ENCODE measurements at regions not wholly inside any gene's neighbourhood (a gene's known extent, or its start where the extent isn't known, plus 50 kb on each side); places are given as distances from the start of the nearest gene placed in this dataset.

DNA sequence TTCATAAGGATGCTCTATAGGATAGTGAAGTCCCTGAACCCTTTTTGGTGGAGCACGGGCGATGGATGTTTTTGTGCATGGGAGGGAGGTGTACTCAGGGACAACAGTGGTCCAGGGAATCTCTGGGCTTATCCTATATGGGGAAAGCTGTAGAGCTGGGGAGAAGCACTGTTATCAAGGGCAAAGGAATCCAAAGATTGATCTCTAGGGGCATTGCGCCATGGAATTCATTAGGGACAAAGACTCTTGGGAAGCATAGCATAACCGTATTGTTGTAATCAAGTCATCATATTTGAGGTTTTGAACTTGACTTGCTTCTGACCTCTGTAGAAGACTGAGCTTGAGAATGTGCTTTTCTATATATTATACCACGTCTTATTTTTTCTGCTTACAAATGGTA lies 172.9 kb upstream of the ZFHX3 start:
- TF ChIP-seq, protein P1, sequence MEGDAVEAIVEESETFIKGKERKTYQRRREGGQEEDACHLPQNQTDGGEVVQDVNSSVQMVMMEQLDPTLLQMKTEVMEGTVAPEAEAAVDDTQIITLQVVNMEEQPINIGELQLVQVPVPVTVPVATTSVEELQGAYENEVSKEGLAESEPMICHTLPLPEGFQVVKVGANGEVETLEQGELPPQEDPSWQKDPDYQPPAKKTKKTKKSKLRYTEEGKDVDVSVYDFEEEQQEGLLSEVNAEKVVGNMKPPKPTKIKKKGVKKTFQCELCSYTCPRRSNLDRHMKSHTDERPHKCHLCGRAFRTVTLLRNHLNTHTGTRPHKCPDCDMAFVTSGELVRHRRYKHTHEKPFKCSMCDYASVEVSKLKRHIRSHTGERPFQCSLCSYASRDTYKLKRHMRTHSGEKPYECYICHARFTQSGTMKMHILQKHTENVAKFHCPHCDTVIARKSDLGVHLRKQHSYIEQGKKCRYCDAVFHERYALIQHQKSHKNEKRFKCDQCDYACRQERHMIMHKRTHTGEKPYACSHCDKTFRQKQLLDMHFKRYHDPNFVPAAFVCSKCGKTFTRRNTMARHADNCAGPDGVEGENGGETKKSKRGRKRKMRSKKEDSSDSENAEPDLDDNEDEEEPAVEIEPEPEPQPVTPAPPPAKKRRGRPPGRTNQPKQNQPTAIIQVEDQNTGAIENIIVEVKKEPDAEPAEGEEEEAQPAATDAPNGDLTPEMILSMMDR (IDR thresholded peaks at IDR 0.05; ENCODE audit: low read depth, low read length), result no peak
- H3K4me3 ChIP-seq (ENCODE audit: low read depth, low read length), result no peak overlapping the region

DNA sequence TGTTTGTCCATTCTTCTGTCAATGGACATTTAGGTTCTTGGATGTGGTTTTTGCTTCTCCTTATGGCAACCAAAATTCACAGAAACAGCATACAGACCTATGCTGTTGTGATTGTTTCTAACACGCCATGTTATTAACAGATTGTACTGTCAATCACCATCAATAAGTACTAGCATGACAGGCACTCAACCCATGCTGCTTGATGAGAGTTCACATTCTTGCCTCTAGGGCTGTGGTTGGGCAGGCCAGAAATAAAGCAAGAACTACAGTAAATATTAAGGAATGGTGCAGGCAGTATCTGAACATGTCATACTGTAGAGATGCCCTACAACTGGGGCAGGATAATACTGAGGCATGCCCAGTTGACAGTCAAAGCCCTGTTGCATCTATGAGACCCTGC lies 171.2 kb upstream of the ZFHX3 start:
- H3K4me3 ChIP-seq (ENCODE audit: low read depth, low read length), result no peak overlapping the region
- TF ChIP-seq, protein P1 (IDR thresholded peaks at IDR 0.05; ENCODE audit: low read depth, low read length), result no peak

DNA sequence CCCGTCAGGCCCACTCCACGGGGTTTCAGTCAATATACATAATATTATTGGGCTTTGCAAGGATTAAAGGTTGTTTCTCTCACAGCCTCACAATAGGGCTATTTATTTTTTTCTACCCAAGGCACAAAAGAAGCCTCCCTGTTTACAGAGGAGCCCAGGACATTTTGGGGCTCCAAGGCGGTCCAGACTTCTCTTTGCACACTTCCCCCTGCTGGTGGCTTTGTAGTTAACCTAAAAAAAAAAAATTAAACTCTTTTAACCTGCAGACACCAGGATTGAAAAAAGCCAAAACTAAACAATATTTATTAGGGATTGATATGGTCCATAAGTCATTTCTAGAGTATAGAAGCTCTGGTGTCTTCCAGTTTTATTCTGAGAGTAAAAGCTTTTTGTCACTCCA lies 169.7 kb upstream of the ZFHX3 start:
- TF ChIP-seq, protein P1 (IDR thresholded peaks at IDR 0.05; ENCODE audit: low read depth, low read length), result no peak
- no peak overlapping the region for H3K4me3 ChIP-seq (ENCODE audit: low read depth, low read length)

DNA sequence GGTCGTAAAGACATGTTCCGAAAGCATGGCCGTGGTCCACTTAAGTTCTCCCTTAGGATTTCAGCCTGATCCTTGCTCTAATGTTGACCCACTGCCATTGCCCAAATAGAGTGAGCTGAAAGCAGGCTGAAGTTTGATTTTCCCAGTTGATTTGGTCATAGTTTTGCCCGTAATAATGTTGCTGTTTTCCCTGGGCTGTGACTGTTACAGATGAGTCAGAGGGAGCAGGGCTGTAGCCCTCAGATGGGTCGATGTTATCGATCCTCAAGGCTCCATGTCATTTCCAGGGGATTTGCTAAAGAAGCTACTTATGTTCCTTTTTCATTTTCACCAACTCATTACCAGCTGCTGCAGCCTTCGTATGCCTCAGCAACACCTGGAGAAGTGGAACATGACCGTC lies 169.0 kb upstream of the ZFHX3 start:
- TF ChIP-seq, protein P1 (IDR thresholded peaks at IDR 0.05; ENCODE audit: low read depth, low read length), result no peak
- no peak overlapping the region for H3K4me3 ChIP-seq (ENCODE audit: low read depth, low read length)

DNA sequence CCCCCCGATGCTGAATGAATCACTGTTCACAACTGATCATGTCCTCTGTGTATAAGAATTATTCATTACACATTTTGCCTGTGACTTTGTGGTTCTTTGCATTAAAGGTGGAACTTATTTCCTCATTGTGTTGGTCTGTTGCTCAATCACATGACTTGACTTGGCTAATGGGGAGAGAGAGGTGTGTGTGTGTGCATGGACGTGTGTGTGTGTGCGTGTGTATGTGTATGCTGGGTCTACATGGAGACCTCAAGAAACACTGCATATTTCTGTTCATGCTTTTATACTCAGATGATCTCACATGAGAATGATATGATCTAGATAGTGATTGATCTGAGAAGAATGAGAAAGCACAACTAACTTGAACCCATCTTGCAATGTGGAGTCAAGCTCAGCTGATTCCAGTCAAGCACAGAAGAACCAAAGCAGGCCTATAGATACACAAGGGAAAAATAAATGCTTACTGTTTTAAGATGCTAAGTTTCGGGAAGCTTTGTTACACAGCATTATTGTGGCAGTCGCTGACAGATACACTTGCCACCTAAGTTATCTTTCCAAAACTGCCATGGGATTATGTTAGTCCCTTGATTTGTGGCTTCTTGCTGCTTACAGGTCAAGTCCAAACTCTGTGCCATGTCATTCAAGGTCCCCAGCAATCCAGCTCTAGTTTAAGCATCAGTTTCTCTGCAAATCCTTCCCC lies 167.9 kb upstream of the ZFHX3 start:
- TF ChIP-seq, protein P1 (IDR thresholded peaks at IDR 0.05; ENCODE audit: low read depth, low read length), result no peak
- H3K4me3 ChIP-seq (ENCODE audit: low read depth, low read length), result no peak overlapping the region

DNA sequence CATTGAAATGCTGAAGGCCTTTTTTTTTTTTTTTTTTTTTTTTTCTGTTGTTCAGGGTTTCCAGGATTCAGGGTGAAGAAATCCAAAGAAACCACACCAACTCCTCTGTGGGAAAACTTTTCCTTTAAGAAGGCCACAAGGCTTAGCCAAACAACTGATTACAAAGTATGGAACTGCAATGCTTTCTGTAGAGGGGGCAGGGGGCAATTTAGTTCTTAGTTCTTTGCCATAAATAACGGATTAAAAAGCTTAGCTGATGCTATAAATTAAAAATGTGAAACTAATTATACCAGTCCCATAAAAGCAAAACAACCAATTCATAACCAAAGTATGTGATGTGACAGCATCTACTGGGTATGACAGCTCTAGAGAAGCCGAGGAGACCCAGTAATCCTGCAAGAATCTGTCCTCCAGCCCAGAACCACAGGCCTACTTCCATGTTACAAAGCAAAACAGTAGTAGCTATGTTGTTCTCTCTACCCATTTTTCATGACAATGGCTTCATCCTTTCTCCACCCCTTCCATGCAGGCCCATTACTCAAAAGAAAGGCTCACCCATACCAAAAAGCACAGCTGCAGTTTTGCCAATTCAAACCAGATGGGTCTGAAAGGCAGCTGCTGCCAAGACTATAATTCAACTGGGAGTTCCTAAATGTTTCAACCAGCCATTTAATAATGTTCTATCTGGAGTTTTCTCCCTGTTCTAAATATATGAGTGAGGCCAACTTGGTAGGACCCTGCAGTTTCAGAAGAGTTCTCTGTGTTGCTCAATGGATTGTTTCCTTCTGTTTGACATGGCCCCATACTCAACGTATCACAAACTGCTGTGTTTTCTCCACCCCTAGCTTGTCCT lies 167.1 kb upstream of the ZFHX3 start:
- TF ChIP-seq, protein P1 (IDR thresholded peaks at IDR 0.05; ENCODE audit: low read depth, low read length), result no peak

More for the DNA sequence above, 167.1 kb upstream of the ZFHX3 start:
- H3K4me3 ChIP-seq (ENCODE audit: low read depth, low read length), result no peak overlapping the region

Data from WI38 (cell line).